ENCODE measurements at regions not wholly inside any gene's neighbourhood (a gene's known extent, or its start where the extent isn't known, plus 50 kb on each side); places are given as distances from the start of the nearest gene placed in this dataset.

DNA sequence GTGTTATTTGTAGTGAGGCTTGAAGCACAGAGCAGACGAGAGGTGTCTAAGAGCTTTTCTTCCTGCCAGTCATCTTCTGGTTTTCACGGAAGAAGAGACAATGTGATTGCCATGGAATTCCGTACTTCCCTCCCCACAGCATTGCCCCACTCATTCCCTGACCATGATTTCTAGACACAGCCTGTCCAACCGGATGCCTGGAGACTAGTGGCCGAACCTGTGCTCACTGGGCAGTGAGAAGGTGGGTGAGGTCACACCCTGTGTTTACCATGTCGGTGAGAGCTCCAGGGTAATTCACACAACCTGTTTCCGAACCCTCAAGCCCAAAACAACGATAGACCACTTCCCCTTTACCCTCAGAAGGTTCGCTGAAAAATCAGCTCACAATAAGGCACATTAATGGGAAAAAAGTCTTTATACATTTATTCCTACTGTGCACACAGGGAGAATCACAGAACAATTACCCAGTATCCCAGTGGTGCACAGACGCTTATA, 271.9 kb upstream of the FMN2 start:
- DNase-seq (ENCODE audit: low read depth in 2 of 2) = no peak

DNA sequence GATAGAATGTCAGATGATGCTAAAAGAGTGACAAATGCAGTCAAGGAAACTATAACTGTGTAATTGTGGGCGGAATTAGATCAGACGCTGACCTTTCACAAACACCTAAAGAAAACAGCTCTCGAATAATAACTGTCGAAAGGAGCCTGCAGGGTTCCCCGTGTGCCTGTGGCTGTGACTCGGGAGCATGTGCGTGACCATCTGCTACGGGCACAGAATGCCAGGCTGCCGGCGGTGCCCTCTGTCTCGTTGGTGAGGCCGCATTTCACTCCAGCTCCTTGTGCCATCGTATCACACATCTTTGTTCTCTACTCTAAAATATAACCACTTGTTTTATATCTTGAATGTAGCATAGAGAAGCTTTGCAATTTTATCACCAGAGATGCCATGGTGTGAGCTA, 267.8 kb upstream of the FMN2 start:
- DNase-seq (ENCODE audit: low read depth in 2 of 2) = no peak

DNA sequence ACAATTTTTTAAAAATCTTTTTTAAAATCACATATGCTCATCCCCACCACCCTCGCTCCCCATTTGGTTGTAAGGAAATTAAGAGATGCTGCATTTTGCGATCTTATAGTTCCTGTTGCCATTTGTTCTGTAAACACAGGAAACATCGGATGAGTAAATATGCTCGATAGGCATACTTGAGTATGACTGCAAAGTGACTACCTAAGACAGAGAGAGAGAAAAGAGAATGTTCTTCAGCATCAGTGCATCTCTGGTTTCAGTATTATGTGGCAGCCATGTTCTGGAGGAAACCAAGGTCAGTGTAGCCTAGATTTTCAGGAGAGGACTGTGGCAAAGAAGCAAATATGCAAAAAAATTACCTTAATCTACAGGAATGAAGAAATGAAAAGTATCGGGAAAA, 265.5 kb upstream of the FMN2 start:
- no peak for DNase-seq (ENCODE audit: low read depth in 2 of 2)

DNA sequence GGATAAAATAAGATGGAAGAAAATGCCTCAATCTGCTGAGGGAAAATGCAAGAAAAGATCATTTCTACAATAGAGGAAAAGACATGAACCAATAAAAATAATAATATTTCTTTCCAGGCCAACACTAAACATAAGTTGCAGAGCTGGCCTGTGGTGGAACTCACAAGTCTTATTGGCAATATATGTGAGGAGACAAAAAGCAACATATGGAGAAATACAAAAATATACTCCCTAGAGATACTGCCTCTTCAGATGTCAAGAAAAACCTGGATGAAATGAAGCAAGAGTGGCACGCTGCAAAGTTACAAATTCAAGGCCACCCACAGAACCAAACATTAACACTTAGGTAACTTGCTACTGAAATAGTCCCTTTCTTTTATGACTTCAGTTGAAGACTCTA, 264.9 kb upstream of the FMN2 start:
- no peak for DNase-seq (ENCODE audit: low read depth in 2 of 2)

DNA sequence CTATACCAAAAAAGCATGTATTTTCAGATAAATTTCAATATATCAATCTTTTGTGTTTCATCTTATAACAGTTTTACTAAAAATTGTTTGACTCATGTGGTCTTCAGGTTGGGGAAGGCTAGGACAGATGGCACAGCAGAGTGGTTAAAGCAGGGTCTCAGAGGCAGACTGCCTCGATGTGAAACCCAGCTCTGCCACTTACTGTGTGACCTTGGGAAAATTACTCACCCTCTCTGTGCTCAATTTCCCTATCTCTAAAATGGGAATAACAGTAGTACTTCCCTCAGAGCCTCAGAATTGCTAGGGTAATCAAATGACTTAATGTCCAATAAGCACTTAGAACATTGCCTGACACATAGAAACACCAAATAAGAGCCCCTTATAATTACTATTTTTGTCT, 262.1 kb upstream of the FMN2 start:
- no peak for DNase-seq (ENCODE audit: low read depth in 2 of 2)

GRCh38 chr1:239831577-239832355, 259.9 kb upstream of the FMN2 start:
- DNase-seq (ENCODE audit: low read depth in 2 of 2) = no peak

DNA sequence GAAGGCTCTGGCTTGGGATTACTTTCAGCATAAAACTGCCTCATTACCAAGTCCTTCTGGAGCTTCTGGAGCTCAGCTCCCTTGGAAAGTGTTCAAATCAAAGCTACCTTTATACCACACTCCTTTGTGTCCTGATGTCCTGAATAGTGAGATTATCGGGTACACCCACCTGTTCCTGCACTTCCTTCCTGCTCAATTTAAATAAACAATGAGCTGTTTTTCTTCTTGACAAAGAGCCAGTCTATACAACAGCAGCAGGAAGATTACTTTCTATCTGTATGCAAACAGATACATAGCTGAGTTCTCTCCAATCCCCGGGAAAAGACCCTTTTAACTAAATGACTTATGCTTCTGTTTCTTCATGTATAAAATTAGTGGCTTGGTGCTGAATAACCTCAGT, 258.0 kb upstream of the FMN2 start:
- no peak for DNase-seq (ENCODE audit: low read depth in 2 of 2)

DNA sequence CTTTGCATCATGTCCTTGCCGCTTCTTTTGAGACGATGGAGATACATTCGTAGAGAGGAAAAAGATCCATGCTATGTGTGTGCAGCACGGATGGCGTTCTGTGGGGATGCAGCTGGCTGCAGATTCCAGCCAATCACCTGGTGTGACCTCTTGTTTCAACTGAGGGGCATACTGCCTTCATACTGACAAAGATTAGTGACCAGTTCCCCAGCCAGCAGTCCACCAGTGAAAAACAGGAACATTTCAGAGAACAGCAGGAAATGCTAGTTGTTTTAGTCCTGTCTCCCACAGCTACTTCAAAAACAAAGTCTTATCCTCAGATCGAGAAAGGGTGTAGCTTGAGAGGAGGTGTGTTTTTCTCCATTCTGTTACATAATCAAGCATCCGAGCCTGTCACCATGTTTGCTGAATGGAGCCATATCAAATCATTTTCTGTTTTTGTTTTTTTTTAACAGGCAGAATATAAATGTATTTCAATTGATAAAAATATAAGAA, 255.7 kb upstream of the FMN2 start:
- no peak for DNase-seq (ENCODE audit: low read depth in 2 of 2)

GRCh38 chr1:239840336-239840735, 251.3 kb upstream of the FMN2 start:
- DNase-seq (ENCODE audit: low read depth in 2 of 2) = no peak

DNA sequence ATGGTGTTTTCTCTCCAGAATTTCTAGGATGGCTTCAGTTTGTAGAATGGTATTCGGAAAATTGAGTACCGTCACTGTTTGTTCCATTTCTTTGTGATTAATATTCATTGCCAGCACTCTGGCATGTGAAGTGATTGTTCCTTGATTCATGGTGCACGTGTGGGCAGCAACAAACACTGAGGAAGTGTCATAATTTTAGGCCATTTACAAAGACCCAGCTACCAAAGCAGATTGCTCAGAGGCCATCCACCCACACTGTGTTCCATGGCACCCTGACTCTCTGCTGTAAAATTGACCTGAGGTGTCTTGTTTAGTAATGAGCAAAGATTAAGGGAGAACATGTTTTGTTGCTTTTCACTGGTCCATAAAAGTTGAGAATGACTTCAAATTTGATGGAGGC, 250.9 kb upstream of the FMN2 start:
- no peak for DNase-seq (ENCODE audit: low read depth in 2 of 2)

- no peak for DNase-seq (ENCODE audit: low read depth in 2 of 2)
Observed at GRCh38 chr1:239841631-239842030, 250.1 kb upstream of the FMN2 start.

DNA sequence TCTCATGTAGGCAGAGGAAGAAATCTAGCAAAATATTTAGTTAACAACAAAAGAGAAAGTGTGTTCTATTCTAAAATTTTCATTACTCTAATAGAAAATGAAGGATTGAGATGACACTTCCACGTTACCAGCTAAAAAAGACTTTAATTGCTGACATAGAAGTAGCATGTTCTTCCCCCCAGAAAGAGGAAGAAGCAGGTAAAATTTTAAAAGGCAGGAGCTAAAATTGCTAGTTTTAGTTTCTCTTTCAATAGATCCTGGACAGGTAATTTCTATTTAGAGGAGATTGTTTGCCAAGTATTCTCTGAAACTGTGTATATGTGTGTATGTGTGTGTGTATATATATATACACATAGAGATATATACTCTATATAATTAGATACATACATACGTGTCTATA, 248.1 kb upstream of the FMN2 start:
- no peak for DNase-seq (ENCODE audit: low read depth in 2 of 2)

GRCh38 chr1:239844833-239845232, 246.8 kb upstream of the FMN2 start:
- DNase-seq (ENCODE audit: low read depth in 2 of 2) = no peak

GRCh38 chr1:239854922-239855321, 236.8 kb upstream of the FMN2 start:
- DNase-seq (ENCODE audit: low read depth in 2 of 2) = no peak

DNA sequence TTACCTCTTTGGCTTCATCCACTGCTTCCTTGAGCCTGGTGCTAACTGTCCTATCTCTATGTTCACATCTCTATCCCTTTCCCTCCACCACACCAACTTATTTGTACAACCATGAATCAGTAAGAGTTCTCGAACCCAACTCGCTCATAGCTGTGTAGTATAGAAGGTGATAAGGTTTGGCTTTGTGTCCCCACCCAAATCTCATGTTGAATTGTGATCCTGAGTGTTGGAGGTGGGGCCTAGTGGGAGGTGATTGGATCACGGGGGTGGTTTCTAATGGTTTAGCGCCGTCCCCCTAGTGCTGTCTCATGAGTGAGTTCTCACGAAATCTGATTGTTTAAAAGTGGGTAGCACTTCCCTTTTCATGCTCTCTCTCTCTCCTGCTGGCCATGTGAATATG, 235.6 kb upstream of the FMN2 start:
- DNase-seq (ENCODE audit: low read depth in 2 of 2) = no peak

DNA sequence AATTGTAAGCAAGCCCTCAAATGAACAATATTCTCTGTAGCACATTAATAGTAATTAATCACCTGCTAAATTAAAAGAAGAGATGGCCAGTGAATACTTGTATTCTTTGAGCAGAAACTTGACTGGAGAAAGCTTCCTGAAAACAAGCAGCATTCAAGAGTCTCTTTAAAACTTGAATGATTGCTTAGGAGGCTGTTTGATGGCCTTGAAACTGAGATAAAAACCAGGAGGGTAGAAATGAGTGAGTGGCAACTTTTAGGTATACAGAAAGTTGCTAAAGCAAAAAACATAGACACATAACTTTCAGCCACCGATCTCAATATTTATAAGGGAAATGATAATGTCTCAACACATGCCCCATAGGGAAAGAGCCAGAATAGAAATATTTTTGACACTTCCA, 234.8 kb upstream of the FMN2 start:
- DNase-seq (ENCODE audit: low read depth in 2 of 2) = no peak

DNA sequence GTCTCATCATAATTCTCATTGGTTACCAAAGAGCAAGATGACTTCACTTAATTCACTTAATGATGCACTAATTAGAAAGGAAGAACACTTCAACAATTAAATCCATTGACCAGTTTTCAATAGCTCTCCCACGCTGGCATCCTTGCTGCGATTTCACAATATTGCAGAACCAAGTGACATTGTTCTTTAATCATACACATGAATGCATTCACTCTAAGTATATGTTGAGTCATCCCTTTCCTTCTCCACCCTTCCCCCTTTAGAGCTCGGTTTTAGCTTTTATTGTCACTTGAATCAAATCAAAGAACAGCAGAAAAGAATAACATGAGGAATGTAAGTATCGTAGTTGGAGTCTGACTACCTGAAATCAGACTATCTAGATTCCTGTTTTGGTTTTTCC, 233.6 kb upstream of the FMN2 start:
- DNase-seq (ENCODE audit: low read depth in 2 of 2) = no peak

DNA sequence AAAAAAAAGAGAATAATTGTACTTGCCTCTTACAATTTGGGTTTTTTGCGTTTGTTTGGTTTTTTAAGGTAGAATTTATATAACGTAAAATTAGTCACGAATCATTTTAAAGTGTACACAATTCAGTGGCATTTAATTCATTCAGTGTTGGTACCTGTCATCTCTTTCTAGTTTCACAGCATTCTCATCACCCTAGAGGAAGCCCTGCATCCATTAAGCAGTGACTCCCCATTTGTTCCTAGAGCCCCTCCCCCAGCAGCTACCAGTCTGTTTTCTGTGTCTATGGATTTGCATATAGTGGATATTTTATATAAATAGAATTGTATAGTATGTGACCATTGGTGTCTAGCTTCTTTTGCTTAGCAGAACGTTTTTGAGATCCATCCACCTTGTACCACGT, 233.2 kb upstream of the FMN2 start:
- no peak for DNase-seq (ENCODE audit: low read depth in 2 of 2)

- no peak for DNase-seq (ENCODE audit: low read depth in 2 of 2)
Observed at GRCh38 chr1:239861985-239862384, 229.7 kb upstream of the FMN2 start.

DNA sequence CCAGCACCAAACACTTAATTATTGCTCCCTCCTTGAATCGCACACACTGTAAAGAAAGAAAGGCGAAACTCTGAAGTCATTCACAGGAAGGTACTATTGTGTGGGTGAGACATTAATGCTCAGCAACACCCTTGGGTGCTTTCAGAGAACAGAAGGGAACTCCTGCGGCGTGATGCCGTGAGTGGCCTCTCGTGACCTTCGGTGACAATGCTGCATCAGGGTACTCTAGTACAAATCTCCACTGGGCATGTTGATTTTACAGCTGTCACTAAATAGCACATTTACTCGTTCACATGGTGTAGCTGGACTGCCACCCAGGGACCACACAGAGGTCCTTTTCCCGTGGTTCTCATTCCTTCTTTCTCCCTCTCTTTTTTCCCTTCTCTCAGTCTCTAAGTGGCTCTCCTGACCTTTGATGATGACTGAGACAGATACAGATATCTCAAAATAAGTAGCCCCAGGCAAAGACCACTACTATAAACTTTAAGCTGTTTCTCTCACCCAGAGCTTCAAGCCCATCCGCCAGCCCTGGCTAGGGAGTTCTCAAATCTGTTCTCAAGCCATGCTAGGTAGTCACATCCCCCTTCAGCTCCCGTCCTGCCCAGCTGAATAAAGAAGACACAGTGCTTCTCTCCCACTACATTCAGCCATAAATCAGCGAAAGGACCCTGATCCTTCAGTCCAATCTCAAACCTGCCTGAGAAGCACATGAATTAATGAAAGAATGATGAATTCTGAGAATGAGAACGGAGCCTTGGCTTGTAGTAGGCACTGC, 223.4 kb upstream of the FMN2 start:
- DNase-seq (ENCODE audit: low read depth in 2 of 2) = no peak

GRCh38 chr1:239870194-239870593, 221.5 kb upstream of the FMN2 start:
- DNase-seq (ENCODE audit: low read depth in 2 of 2) = no peak

DNA sequence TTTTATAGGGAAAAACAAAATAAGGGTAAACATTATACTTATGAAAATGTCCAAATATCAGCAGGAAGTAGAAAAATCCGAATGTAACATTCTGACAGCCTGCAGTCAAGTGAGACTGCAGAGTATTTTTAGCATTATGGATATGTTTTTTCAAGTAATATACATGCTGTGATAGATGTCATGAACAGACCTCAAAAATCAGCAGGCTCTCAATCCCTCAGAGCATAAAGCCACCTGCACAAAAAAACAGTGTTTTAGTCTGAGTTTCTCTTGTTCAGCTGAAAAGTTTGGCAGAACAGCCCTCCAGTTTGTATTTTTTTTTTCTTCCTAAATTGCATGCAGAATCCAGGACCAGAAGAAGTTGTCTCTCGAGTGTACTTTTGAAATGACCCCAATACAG, 219.1 kb upstream of the FMN2 start:
- no peak for DNase-seq (ENCODE audit: low read depth in 2 of 2)

DNA sequence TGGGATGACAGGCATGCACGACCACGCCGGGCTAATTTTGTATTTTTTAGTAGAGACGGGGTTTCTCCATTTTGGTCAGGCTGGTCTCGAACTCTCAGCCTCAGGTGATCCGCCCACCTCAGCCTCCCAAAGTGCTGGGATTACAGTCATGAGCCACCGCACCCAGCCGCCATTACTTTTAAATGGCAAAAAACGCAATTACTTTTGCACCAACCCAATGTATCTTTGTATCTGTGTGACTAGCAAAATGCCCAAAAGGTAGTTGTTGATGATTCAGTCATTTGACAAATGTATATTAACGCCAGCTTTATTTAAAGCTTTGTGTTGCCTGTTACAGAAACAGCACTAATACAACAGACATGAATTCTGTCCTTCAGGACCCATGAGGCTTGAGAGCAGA, 216.9 kb upstream of the FMN2 start:
- no peak for DNase-seq (ENCODE audit: low read depth in 2 of 2)
